CD4-positive, alpha-beta T cell treated with Interleukin-15 for 4 hours (primary cell): ENCODE measurements at regions not wholly inside any gene's neighbourhood (a gene's known extent, or its start where the extent isn't known, plus 50 kb on each side); places are given as distances from the start of the nearest gene placed in this dataset.
"Not testable (repeated sequence)": the region's sequence is repeated elsewhere in the genome, so short reads cannot be mapped to it uniquely, and the experiment has no call there.

Source experiments
- DNase-seq: peaks from one replicate; pipeline ENCODE4 v3.0.0-alpha.2; 2020; ENCODE audit warnings: low spot score

- no peak for DNase-seq
These were observed 646.6 kb upstream of the PITX2 start for GRCh38 chr4:111269439-111269838.

- no peak for DNase-seq
These were observed 651.2 kb upstream of the PITX2 start for GRCh38 chr4:111274060-111274459.

GRCh38 chr4:111274486-111274885, 651.6 kb upstream of the PITX2 start:
- no peak for DNase-seq

GRCh38 chr4:111281219-111281618, 658.3 kb upstream of the PITX2 start:
- no peak for DNase-seq

GRCh38 chr4:111282035-111282434, 659.2 kb upstream of the PITX2 start:
- DNase-seq, result no peak

GRCh38 chr4:111283066-111283677, 660.3 kb upstream of the PITX2 start:
- DNase-seq, result peak; percentile 18

GRCh38 chr4:111296466-111296865, 673.6 kb upstream of the PITX2 start:
- DNase-seq, result no peak

GRCh38 chr4:111303806-111304205, 680.9 kb upstream of the PITX2 start:
- DNase-seq, result no peak

GRCh38 chr4:111323496-111323895, 700.6 kb upstream of the PITX2 start:
- DNase-seq, result no peak

GRCh38 chr4:111323916-111324315, 701.0 kb upstream of the PITX2 start:
- no peak for DNase-seq

- DNase-seq, result no peak
These were observed 703.6 kb upstream of the PITX2 start for GRCh38 chr4:111326450-111326849.

GRCh38 chr4:111330786-111331185, 707.9 kb upstream of the PITX2 start:
- no peak for DNase-seq

GRCh38 chr4:111334361-111334760, 711.5 kb upstream of the PITX2 start:
- DNase-seq, result no peak

- DNase-seq, result not testable (repeated sequence)
These were observed 714.5 kb upstream of the PITX2 start for GRCh38 chr4:111337186-111337876.

GRCh38 chr4:111359602-111360001, 736.7 kb upstream of the PITX2 start:
- no peak for DNase-seq

- DNase-seq, result no peak
These were observed 738.0 kb upstream of the PITX2 start for GRCh38 chr4:111360906-111361305.

GRCh38 chr4:111362941-111363361, 740.1 kb upstream of the PITX2 start:
- DNase-seq, result no peak

GRCh38 chr4:111377880-111378279, 755.0 kb upstream of the PITX2 start:
- DNase-seq, result not testable (repeated sequence)

- DNase-seq, result no peak
These were observed 756.7 kb upstream of the FAM241A start for GRCh38 chr4:111388561-111388960.

- no peak for DNase-seq
These were observed 753.4 kb upstream of the FAM241A start for GRCh38 chr4:111391829-111392228.

- DNase-seq, result no peak
These were observed 751.5 kb upstream of the FAM241A start for GRCh38 chr4:111393781-111394180.

GRCh38 chr4:111398906-111399330, 746.3 kb upstream of the FAM241A start:
- DNase-seq, result no peak

GRCh38 chr4:111399623-111400022, 745.6 kb upstream of the FAM241A start:
- no peak for DNase-seq

- no peak for DNase-seq
These were observed 744.5 kb upstream of the FAM241A start for GRCh38 chr4:111400741-111401140.
